HG02571 (cell line): ENCODE measurements at regions not wholly inside any gene's neighbourhood (a gene's known extent, or its start where the extent isn't known, plus 50 kb on each side); places are given as distances from the start of the nearest gene placed in this dataset.

ENCODE experiments used
- ATAC-seq: cut with Tn5 transposase; IDR thresholded peaks from one replicate; pipeline ENCODE4 v1.9.1; 2021; ENCODE audit warnings: mild to moderate bottlenecking, moderate library complexity; ENCODE audit not compliant: unreplicated experiment

- no peak for ATAC-seq
These were observed 410.4 kb downstream of the MED10 start for GRCh38 chr5:5967944-5968343.

GRCh38 chr5:5967373-5967772, 411.0 kb downstream of the MED10 start:
- no peak for ATAC-seq

- no peak for ATAC-seq
These were observed 413.2 kb downstream of the MED10 start for GRCh38 chr5:5965132-5965531.

GRCh38 chr5:5964347-5964746, 414.0 kb downstream of the MED10 start:
- no peak for ATAC-seq

- ATAC-seq, result no peak
These were observed 420.6 kb downstream of the MED10 start for GRCh38 chr5:5957737-5958136.

- no peak for ATAC-seq
These were observed 424.1 kb downstream of the MED10 start for GRCh38 chr5:5954275-5954598.

GRCh38 chr5:5953584-5954274, 424.6 kb downstream of the MED10 start:
- ATAC-seq, result no peak

- no peak for ATAC-seq
These were observed 426.4 kb downstream of the MED10 start for GRCh38 chr5:5951953-5952352.

GRCh38 chr5:5950658-5951057, 427.7 kb downstream of the MED10 start:
- no peak for ATAC-seq

- ATAC-seq, result no peak
These were observed 436.9 kb downstream of the MED10 start for GRCh38 chr5:5941486-5941885.

GRCh38 chr5:5939759-5940370, 438.5 kb downstream of the MED10 start:
- no peak for ATAC-seq

GRCh38 chr5:5933651-5934050, 444.7 kb downstream of the MED10 start:
- no peak for ATAC-seq

- ATAC-seq, result no peak
These were observed 445.5 kb downstream of the MED10 start for GRCh38 chr5:5932824-5933223.

GRCh38 chr5:5930561-5930960, 447.8 kb downstream of the MED10 start:
- no peak for ATAC-seq

GRCh38 chr5:5929291-5930020, 448.9 kb downstream of the MED10 start:
- ATAC-seq, result no peak

GRCh38 chr5:5925191-5925590, 453.2 kb downstream of the MED10 start:
- no peak for ATAC-seq

GRCh38 chr5:5919411-5919810, 458.9 kb downstream of the MED10 start:
- no peak for ATAC-seq

GRCh38 chr5:5906778-5907177, 471.6 kb downstream of the MED10 start:
- ATAC-seq, result no peak

- no peak for ATAC-seq
These were observed 473.2 kb downstream of the MED10 start for GRCh38 chr5:5905186-5905585.

- no peak for ATAC-seq
These were observed 474.2 kb downstream of the MED10 start for GRCh38 chr5:5904113-5904512.

- ATAC-seq, result no peak
These were observed 475.4 kb downstream of the MED10 start for GRCh38 chr5:5902678-5903646.
